ENCODE measurements at regions not wholly inside any gene's neighbourhood (a gene's known extent, or its start where the extent isn't known, plus 50 kb on each side); places are given as distances from the start of the nearest gene placed in this dataset.

DNA sequence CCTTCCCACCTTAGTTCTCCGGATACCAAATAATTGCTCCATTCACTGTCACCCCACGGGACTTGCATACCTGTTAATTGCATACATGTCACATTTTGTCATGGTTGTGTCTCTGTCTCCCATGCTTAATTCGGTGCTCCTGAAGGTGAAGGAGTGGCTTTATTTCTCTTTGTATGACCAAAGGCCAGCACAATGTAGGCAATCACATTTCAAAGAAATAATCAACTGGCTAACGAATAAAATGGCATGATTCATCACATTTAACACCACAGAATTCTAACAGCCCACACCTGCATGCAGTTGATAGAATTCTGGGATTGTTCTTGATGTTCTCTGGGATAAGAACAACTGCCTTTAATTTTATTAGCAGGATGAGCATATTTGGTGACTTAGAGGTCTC, 59.3 kb downstream of the ATXN3L start:
- no peaks in the 10 kb centered on the region for H3K27me3 ChIP-seq (ENCODE audit: control insufficient read depth, insufficient read depth, low read length)
- H3K4me3 ChIP-seq (ENCODE audit: low read depth, low read length): no peak overlapping the region
- H3K36me3 ChIP-seq (ENCODE audit: control insufficient read depth, insufficient read depth, low read length): no peaks in the 10 kb centered on the region
- TF ChIP-seq, protein P1, sequence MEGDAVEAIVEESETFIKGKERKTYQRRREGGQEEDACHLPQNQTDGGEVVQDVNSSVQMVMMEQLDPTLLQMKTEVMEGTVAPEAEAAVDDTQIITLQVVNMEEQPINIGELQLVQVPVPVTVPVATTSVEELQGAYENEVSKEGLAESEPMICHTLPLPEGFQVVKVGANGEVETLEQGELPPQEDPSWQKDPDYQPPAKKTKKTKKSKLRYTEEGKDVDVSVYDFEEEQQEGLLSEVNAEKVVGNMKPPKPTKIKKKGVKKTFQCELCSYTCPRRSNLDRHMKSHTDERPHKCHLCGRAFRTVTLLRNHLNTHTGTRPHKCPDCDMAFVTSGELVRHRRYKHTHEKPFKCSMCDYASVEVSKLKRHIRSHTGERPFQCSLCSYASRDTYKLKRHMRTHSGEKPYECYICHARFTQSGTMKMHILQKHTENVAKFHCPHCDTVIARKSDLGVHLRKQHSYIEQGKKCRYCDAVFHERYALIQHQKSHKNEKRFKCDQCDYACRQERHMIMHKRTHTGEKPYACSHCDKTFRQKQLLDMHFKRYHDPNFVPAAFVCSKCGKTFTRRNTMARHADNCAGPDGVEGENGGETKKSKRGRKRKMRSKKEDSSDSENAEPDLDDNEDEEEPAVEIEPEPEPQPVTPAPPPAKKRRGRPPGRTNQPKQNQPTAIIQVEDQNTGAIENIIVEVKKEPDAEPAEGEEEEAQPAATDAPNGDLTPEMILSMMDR (IDR thresholded peaks at IDR 0.05; ENCODE audit: insufficient read depth, low read length, severe bottlenecking): no peak
- no peak for DNase-seq (ENCODE audit: low read depth)
- FAIRE-seq: peak; percentile 43

DNA sequence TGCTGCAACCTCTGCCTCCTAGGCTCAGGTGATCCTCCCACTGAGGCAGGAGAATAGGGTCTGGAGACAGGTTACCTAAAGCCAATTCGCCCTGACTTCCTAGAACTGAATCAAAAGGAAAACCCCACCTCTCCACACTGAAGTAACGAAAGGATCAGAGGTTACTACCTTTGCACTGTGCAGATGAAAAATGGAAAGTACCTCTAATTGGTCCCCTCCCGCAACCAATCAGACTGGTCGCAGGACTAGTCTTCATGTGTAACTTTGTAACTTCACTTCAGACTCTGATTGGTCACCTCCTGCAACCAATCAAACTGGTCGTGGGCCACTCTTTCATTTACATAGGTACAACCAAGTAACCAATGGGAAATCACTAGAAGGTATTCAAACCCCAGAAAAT, 61.1 kb downstream of the ATXN3L start:
- TF ChIP-seq, protein P1 (IDR thresholded peaks at IDR 0.05; ENCODE audit: insufficient read depth, low read length, severe bottlenecking): no peak
- FAIRE-seq: no peak
- no peak for DNase-seq (ENCODE audit: low read depth)
- H3K27me3 ChIP-seq (ENCODE audit: control insufficient read depth, insufficient read depth, low read length): no peaks in the 10 kb centered on the region
- no peaks in the 10 kb centered on the region for H3K36me3 ChIP-seq (ENCODE audit: control insufficient read depth, insufficient read depth, low read length)
- no peak overlapping the region for H3K4me3 ChIP-seq (ENCODE audit: low read depth, low read length)

DNA sequence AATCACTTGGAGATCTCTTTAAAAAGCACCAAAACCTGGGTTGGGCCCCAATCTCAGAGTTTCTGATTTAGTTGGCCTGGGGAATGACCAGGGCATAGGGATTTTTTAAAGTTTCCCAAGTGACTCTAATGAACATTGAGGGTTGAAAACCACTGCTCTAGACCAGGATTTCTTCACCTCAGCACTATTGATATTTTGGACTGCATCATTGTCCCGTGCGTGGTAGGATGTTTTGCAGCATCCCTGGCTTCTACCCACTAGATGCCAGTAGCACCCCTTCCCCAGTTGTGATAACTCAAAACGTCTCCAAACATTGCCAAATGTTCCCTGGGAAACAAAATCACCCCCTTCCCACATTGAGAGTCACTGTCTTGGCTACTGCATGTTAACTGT, 61.8 kb downstream of the ATXN3L start:
- FAIRE-seq (no peak), DNase-seq (ENCODE audit: low read depth) (no peak)
- no peaks in the 10 kb centered on the region for H3K27me3 ChIP-seq (ENCODE audit: control insufficient read depth, insufficient read depth, low read length)
- H3K36me3 ChIP-seq (ENCODE audit: control insufficient read depth, insufficient read depth, low read length): no peaks in the 10 kb centered on the region
- no peak overlapping the region for H3K4me3 ChIP-seq (ENCODE audit: low read depth, low read length)
- TF ChIP-seq, protein P1 (IDR thresholded peaks at IDR 0.05; ENCODE audit: insufficient read depth, low read length, severe bottlenecking): no peak

DNA sequence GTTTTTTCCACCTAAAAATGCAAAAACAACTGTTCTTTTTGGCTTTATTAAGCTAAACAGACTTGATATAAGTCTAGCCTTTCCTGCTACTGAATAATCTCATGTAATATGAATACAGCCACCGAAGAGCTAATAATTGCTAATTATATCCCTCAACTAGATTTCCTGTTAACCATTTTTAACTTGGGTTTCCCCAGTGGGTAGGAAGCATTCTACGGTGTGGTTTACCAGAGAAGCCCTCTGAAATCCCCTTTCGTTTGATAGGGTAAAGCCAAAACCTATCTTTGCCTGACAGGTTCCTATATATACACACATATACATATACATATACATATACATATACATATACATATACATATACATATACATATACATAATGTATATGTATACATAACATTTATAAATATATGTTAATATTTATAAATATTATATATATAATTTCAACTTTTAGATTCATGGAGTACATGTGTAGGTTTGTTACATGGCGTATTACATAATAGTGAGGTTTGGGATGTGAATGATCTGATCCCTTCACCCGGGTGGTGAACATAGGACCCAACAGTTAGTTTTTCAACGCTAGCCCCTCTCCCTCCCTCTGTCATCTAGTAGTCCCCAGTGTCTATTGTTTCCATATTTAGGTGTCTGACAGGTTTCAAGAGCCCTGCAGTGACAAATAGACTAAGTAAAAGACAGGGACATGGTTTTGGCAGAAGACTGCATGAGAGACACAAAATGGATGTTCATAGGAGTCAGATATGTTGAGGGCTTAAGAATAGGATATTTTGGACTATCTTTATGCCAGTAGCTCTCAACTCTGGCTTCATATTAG, 62.4 kb downstream of the ATXN3L start:
- TF ChIP-seq, protein P1 (IDR thresholded peaks at IDR 0.05; ENCODE audit: insufficient read depth, low read length, severe bottlenecking): no peak
- H3K4me3 ChIP-seq (ENCODE audit: low read depth, low read length): no peak overlapping the region

DNA sequence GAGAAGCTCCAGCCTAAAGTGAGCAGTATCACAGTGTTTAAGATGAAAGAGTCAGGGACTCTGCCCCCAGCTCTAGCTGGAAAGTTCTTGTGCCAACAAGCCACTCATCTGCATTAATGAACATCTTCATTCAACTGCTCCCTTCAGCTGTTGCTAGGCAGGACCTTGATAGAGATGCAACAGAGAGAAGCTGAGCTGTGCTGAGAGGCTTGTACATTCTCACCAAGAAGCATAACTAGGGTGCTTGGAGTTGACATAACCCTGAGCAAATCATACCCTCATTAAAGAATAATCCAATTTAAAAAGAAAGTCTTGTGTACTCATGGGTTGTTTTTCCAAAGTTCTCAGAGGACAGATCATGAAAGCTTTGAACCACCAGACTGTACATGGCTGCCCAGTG, 63.2 kb downstream of the ATXN3L start:
- DNase-seq (ENCODE audit: low read depth) (no peak), FAIRE-seq (no peak)
- TF ChIP-seq, protein P1 (IDR thresholded peaks at IDR 0.05; ENCODE audit: insufficient read depth, low read length, severe bottlenecking): no peak
- H3K36me3 ChIP-seq (ENCODE audit: control insufficient read depth, insufficient read depth, low read length): no peaks in the 10 kb centered on the region
- H3K27me3 ChIP-seq (ENCODE audit: control insufficient read depth, insufficient read depth, low read length): no peaks in the 10 kb centered on the region
- no peak overlapping the region for H3K4me3 ChIP-seq (ENCODE audit: low read depth, low read length)

More for the DNA sequence above, 62.4 kb downstream of the ATXN3L start:
- Histone ChIP-seq H3K27me3 (ENCODE audit: control insufficient read depth, insufficient read depth, low read length) (no peaks in the 10 kb centered on the region), H3K36me3 (ENCODE audit: control insufficient read depth, insufficient read depth, low read length) (no peaks in the 10 kb centered on the region)
- DNase-seq (ENCODE audit: low read depth) (no peak), FAIRE-seq (no peak)

DNA sequence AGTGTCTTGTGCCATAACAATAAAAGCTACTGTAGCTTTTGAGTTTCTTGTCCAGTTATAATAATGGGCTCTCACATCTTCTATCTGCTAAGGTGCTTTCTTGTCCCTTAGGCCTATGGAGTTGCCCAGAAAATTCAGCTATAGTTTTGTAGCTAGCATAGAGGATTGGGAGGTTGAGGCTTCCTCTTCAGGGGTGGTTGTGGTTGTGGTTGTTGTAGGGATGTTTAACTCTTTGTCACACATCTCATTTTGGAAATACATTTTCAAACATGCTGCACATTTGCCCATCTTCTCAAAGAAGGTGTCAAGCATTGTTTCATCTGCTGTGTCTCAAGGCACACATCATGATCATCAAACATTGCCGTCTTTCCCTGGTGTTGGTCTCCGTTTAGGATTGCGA, 65.0 kb downstream of the ATXN3L start:
- Histone ChIP-seq H3K4me3 (ENCODE audit: low read depth, low read length) (no peak overlapping the region), H3K27me3 (ENCODE audit: control insufficient read depth, insufficient read depth, low read length) (no peaks in the 10 kb centered on the region), H3K36me3 (ENCODE audit: control insufficient read depth, insufficient read depth, low read length) (no peaks in the 10 kb centered on the region)
- TF ChIP-seq, protein P1 (IDR thresholded peaks at IDR 0.05; ENCODE audit: insufficient read depth, low read length, severe bottlenecking): no peak
- no peak for DNase-seq (ENCODE audit: low read depth)
- FAIRE-seq: no peak
